H9 (cell line): ENCODE measurements at regions not wholly inside any gene's neighbourhood (a gene's known extent, or its start where the extent isn't known, plus 50 kb on each side); places are given as distances from the start of the nearest gene placed in this dataset.

Experiments used
- DNase-seq: peaks from one replicate; pipeline ENCODE4 v3.0.0-alpha.2; 2017
- H2AFZ ChIP-seq: one replicate; pipeline ENCODE4 v1.6.1; 2013; ENCODE audit warnings: mild to moderate bottlenecking, low read length, control low read depth, moderate library complexity
- H2AK5ac ChIP-seq: 2 replicates; pipeline ENCODE4 v1.6.1; 2013; ENCODE audit warnings: low read length, control low read depth, mixed read lengths; ENCODE audit not compliant: insufficient read length
- H2BK120ac ChIP-seq: one replicate; pipeline ENCODE4 v1.6.1; 2013; ENCODE audit warnings: low read depth, mild to moderate bottlenecking, low read length, control low read depth, inconsistent platforms; ENCODE audit not compliant: poor library complexity, severe bottlenecking
- H2BK12ac ChIP-seq: 2 replicates; pipeline ENCODE4 v1.6.1; 2013; ENCODE audit warnings: low read length, control low read depth, mixed read lengths, low read depth; ENCODE audit not compliant: insufficient read length
- H2BK15ac ChIP-seq: 2 replicates; pipeline ENCODE4 v1.6.1; 2013; ENCODE audit warnings: low read depth, low read length, control low read depth
- H2BK20ac ChIP-seq: one replicate; pipeline ENCODE4 v1.6.1; 2013; ENCODE audit warnings: low read depth, mild to moderate bottlenecking, low read length, control low read depth, inconsistent platforms; ENCODE audit not compliant: poor library complexity, severe bottlenecking
- H2BK5ac ChIP-seq: 2 replicates; pipeline ENCODE4 v1.6.1; 2013; ENCODE audit warnings: low read length, control low read depth, mixed read lengths; ENCODE audit not compliant: insufficient read length
- H3K14ac ChIP-seq: 2 replicates; pipeline ENCODE4 v1.6.1; 2013; ENCODE audit warnings: low read length, control low read depth; ENCODE audit not compliant: insufficient read depth
- H3K18ac ChIP-seq: 2 replicates; pipeline ENCODE4 v1.6.1; 2013; ENCODE audit warnings: low read depth, mild to moderate bottlenecking, mixed read lengths, low read length, control low read depth; ENCODE audit not compliant: insufficient read length
- H3K23ac ChIP-seq: 2 replicates; pipeline ENCODE4 v1.6.1; 2013; ENCODE audit warnings: low read length, control low read depth, mixed read lengths, low read depth; ENCODE audit not compliant: insufficient read length
- H3K23me2 ChIP-seq: 2 replicates; pipeline ENCODE4 v1.6.1; 2013; ENCODE audit warnings: low read depth, mild to moderate bottlenecking, mixed read lengths, low read length, control low read depth; ENCODE audit not compliant: insufficient read length, poor library complexity, severe bottlenecking
- H3K27ac ChIP-seq: 2 replicates; pipeline ENCODE4 v1.5.1; 2013; ENCODE audit warnings: low read length, control low read depth, mixed read lengths, low read depth; ENCODE audit not compliant: insufficient read length
- H3K27me3 ChIP-seq: 2 replicates; pipeline ENCODE4 v1.6.1; 2013; ENCODE audit warnings: low read length, control low read depth, inconsistent platforms; ENCODE audit not compliant: insufficient read depth
- H3K4ac ChIP-seq: 2 replicates; pipeline ENCODE4 v1.6.1; 2013; ENCODE audit warnings: low read depth, mild to moderate bottlenecking, control low read depth, inconsistent platforms, low read length, moderate library complexity
- H3K4me1 ChIP-seq: 2 replicates; pipeline ENCODE4 v1.6.1; 2013; ENCODE audit warnings: low read length, control low read depth, inconsistent platforms; ENCODE audit not compliant: insufficient read depth
- H3K4me2 ChIP-seq: 2 replicates; pipeline ENCODE4 v1.6.1; 2013; ENCODE audit warnings: low read length, control low read depth, mixed read lengths; ENCODE audit not compliant: insufficient read length, insufficient read depth
- H3K56ac ChIP-seq: 2 replicates; pipeline ENCODE4 v1.6.1; 2013; ENCODE audit warnings: low read depth, mild to moderate bottlenecking, mixed read lengths, low read length, control low read depth; ENCODE audit not compliant: insufficient read length
- H3K79me1 ChIP-seq: 2 replicates; pipeline ENCODE4 v1.6.1; 2013; ENCODE audit warnings: low read depth, mild to moderate bottlenecking, moderate library complexity, low read length, control low read depth, inconsistent platforms; ENCODE audit not compliant: insufficient read depth, poor library complexity, severe bottlenecking
- H3K79me2 ChIP-seq: 2 replicates; pipeline ENCODE4 v1.6.1; 2013; ENCODE audit warnings: low read length, control low read depth, inconsistent platforms; ENCODE audit not compliant: insufficient read depth
- H3K9ac ChIP-seq: 2 replicates; pipeline ENCODE4 v1.6.1; 2013; ENCODE audit warnings: low read length, control low read depth, mixed read lengths; ENCODE audit not compliant: insufficient read length; ENCODE audit errors: extremely low read depth
- H3K9me3 ChIP-seq: one replicate; pipeline ENCODE4 v1.6.1; 2013; ENCODE audit warnings: low read depth, low read length, inconsistent platforms; ENCODE audit not compliant: control insufficient read depth
- H3T11ph ChIP-seq: one replicate; pipeline ENCODE4 v1.6.1; 2013; ENCODE audit warnings: mild to moderate bottlenecking, low read length, control low read depth, inconsistent platforms
- H4K20me1 ChIP-seq: one replicate; pipeline ENCODE4 v1.6.1; 2013; ENCODE audit not compliant: control insufficient read depth, insufficient read length, insufficient read depth
- H4K5ac ChIP-seq: 2 replicates; pipeline ENCODE4 v1.6.1; 2013; ENCODE audit warnings: low read depth, mild to moderate bottlenecking, mixed read lengths, low read length, control low read depth; ENCODE audit not compliant: insufficient read length
- H4K8ac ChIP-seq: replicated peaks from 2 replicates; pipeline ENCODE4 v1.6.1; 2013; ENCODE audit warnings: low read length, control low read depth, mixed read lengths, low read depth; ENCODE audit not compliant: insufficient read length
- H4K91ac ChIP-seq: 2 replicates; pipeline ENCODE4 v1.6.1; 2013; ENCODE audit warnings: low read depth, mild to moderate bottlenecking, moderate library complexity, mixed read lengths, low read length, control low read depth; ENCODE audit not compliant: insufficient read length
- H3K27ac Mint-ChIP-seq, 3 experiments: 2 replicates in 2 of 3; 3 replicates in 1 of 3; pipeline ENCODE4 v1.8.0; 2020 to 2021; ENCODE audit warnings: mixed read lengths in 3 of 3, mild to moderate bottlenecking in 1 of 3, moderate library complexity in 1 of 3
- H3K27me3 Mint-ChIP-seq: 2 replicates; pipeline ENCODE4 v1.8.0; 2021; ENCODE audit warnings: low read depth, mild to moderate bottlenecking, moderate library complexity, mixed read lengths
- H3K36me3 Mint-ChIP-seq, 3 experiments: 2 replicates in 2 of 3; 3 replicates in 1 of 3; pipeline ENCODE4 v1.8.0; 2020 to 2021; ENCODE audit warnings: low read depth in 3 of 3, mixed read lengths in 3 of 3; ENCODE audit not compliant: insufficient read depth in 1 of 3
- H3K4me1 Mint-ChIP-seq, 2 experiments: 2 replicates each; pipeline ENCODE4 v1.8.0; 2020; ENCODE audit warnings: mixed read lengths in 2 of 2
- H3K4me3 Mint-ChIP-seq, 2 experiments: 2 replicates in 1 of 2; 3 replicates in 1 of 2; pipeline ENCODE4 v1.8.0; 2020 to 2021; ENCODE audit warnings: mild to moderate bottlenecking in 2 of 2, mixed read lengths in 2 of 2, moderate library complexity in 1 of 2
- H3K9me3 Mint-ChIP-seq, 2 experiments: 2 replicates in 1 of 2; 3 replicates in 1 of 2; pipeline ENCODE4 v1.8.0; 2020; ENCODE audit warnings: mild to moderate bottlenecking in 2 of 2, mixed read lengths in 2 of 2, moderate library complexity in 1 of 2
- WGBS: extraction: QIAGEN DNeasy Blood & Tissue Kit; methylation state at CpG from one replicate; pipeline ENCODE4 v1.1.7; 2013; ENCODE audit warnings: missing lambda C conversion rate, low lambda C conversion rate, mixed read lengths; ENCODE audit not compliant: insufficient read length; ENCODE audit errors: extremely low coverage; 5-methylcytosine and 5-hydroxymethylcytosine counted together
- TF ChIP-seq, protein P1 (sequence below): fragments of 200-600 bp; sonication (generic); conservative IDR thresholded peaks from 3 replicates; pipeline ENCODE4 v1.8.0; 2021; ENCODE audit warnings: antibody characterized with exemption, mild to moderate bottlenecking

GRCh38 chr5:51732304-51732703, 349.1 kb downstream of the ISL1 start:
- TF ChIP-seq, protein P1, sequence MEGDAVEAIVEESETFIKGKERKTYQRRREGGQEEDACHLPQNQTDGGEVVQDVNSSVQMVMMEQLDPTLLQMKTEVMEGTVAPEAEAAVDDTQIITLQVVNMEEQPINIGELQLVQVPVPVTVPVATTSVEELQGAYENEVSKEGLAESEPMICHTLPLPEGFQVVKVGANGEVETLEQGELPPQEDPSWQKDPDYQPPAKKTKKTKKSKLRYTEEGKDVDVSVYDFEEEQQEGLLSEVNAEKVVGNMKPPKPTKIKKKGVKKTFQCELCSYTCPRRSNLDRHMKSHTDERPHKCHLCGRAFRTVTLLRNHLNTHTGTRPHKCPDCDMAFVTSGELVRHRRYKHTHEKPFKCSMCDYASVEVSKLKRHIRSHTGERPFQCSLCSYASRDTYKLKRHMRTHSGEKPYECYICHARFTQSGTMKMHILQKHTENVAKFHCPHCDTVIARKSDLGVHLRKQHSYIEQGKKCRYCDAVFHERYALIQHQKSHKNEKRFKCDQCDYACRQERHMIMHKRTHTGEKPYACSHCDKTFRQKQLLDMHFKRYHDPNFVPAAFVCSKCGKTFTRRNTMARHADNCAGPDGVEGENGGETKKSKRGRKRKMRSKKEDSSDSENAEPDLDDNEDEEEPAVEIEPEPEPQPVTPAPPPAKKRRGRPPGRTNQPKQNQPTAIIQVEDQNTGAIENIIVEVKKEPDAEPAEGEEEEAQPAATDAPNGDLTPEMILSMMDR, result no peak
- Histone ChIP-seq H2BK120ac (no peak overlapping the region), H3K27me3 (no peaks in the 10 kb centered on the region; the same call in 1 of the 2 replicates), H2BK20ac (no peak overlapping the region), H4K5ac (no peak overlapping the region), H2BK15ac (no peak overlapping the region), H3K27ac (no peak overlapping the region), H2BK12ac (no peak overlapping the region), H3K9ac (no peak overlapping the region), H3K9me3 (no peaks in the 10 kb centered on the region), H3T11ph (no peak overlapping the region), H3K56ac (no peak overlapping the region), H3K4me2 (no peak overlapping the region), H3K18ac (no peak overlapping the region), H3K23me2 (no peaks in the 10 kb centered on the region), H3K23ac (no peak overlapping the region), H3K4me1 (no peaks in the 10 kb centered on the region), H3K14ac (no peak overlapping the region), H4K8ac (no peak overlapping the region), H2AFZ (no peak overlapping the region), H4K91ac (no peak overlapping the region), H2AK5ac (no peak overlapping the region), H3K79me2 (no peaks in the 10 kb centered on the region), H3K79me1 (no peaks in the 10 kb centered on the region), H3K4ac (no peak overlapping the region), H2BK5ac (no peak overlapping the region), H4K20me1 (no peaks in the 10 kb centered on the region)
- DNase-seq, result no peak
- peaks cover 3% of the 10 kb centered on the region in 2 experiments; a peak in 2 of 5 replicates for H3K9me3 Mint-ChIP-seq
- H3K27ac Mint-ChIP-seq, result no peak overlapping the region
- no peak overlapping the region for H3K4me3 Mint-ChIP-seq
- H3K36me3 Mint-ChIP-seq, result no peaks in the 10 kb centered on the region
- WGBS, result no CpG with 5 or more reads among the region's 3 CpGs
- no peaks in the 10 kb centered on the region for H3K27me3 Mint-ChIP-seq
- peaks cover 9 to 18% of the 10 kb centered on the region in 2 experiments for H3K4me1 Mint-ChIP-seq
